ENCODE measurements at regions not wholly inside any gene's neighbourhood (a gene's known extent, or its start where the extent isn't known, plus 50 kb on each side); places are given as distances from the start of the nearest gene placed in this dataset.

DNA sequence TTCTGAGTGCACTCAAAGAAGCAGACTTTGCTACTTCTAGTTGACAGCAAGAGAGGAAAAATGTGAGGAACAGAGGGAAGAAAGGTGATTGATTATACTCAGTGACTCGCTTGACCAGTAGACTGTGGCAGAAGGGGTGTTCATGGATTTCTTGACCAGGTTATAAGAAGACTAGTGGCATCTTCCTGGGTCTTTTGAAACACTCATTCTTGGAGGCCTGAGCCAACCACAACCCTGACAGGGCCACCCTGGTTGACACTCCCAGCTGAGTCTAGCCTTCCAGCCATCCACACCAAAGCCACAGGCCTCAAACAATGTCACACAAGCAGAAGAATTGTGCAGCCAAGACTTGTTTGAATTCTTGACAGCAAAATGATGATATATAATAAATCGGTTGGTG, 366.3 kb downstream of the SS18 start:
- no peak for DNase-seq (ENCODE audit: low read depth)
- H3K4me3 ChIP-seq (ENCODE audit: low read length), result no peak overlapping the region
- TF ChIP-seq CTCF (conservative IDR thresholded peaks at IDR 0.05; ENCODE audit: low read length), result no peak

DNA sequence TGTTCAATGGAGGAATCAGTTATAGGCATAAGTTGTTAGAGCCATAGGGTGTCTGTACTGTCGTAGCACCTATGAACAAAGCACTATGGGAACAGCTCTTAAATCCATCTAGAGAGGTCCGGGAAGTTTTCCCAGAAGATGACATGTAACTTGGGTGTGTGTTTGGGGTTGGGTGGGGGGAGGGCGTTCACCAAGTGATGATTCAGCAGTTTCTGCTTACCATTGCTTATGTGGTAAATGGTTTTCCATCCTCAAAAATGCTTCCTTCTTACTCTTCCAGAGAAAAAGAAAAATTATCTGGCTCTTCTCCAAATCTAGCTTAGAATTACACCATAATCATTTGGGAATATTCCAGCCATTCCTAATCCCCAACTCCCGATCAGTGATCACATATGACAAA, 361.1 kb upstream of the ZNF521 start:
- TF ChIP-seq CTCF (conservative IDR thresholded peaks at IDR 0.05; ENCODE audit: low read length), result no peak
- no peak for DNase-seq (ENCODE audit: low read depth)

DNA sequence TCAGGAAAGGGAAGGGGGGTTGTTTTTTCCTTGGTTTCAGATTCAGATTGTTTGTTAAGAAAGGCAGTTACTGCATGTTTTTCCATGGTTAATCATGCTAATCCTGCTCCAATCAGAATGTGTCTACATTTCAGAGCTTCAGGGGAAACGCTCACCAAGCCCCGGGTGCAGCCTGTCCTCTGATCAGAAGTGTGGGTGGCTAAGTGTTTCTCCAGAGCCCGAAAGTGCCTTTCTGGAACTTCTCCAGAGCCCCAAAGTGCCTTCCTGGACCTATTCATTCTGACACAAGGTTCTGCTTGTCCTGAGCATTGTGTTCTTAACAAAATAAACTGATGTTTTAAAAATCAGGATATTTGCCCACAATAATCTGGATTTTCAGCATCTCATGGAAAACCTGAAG, 359.0 kb upstream of the ZNF521 start:
- no peak for TF ChIP-seq CTCF (conservative IDR thresholded peaks at IDR 0.05; ENCODE audit: low read length)
- H3K4me3 ChIP-seq (ENCODE audit: low read length), result no peak overlapping the region
- no peak for DNase-seq (ENCODE audit: low read depth)

More for the DNA sequence above, 361.1 kb upstream of the ZNF521 start:
- no peak overlapping the region for H3K4me3 ChIP-seq (ENCODE audit: low read length)

GRCh38 chr18:25705650-25706049, 353.7 kb upstream of the ZNF521 start:
- TF ChIP-seq CTCF (conservative IDR thresholded peaks at IDR 0.05; ENCODE audit: low read length), result no peak
- H3K4me3 ChIP-seq (ENCODE audit: low read length), result no peak overlapping the region
- DNase-seq (ENCODE audit: low read depth), result no peak

DNA sequence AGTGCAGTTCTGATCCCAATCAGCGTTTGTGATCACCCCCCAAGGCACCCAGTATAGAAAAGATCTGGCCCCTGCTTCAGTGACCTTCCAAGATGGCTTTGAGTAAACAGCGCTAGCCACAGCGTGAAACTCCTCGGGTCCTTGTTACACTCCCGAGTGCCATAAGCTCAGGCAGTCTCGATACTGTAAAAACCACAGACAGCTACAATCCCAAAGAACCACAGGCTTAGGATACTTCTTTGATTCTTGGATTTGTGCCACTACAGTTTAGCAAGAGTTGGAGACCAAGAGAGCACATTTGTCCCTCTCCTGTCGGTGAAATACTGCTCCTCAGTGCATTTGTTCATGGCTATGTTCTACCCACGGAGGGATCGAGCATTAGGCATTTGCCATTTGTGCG, 352.5 kb upstream of the ZNF521 start:
- no peak for TF ChIP-seq CTCF (conservative IDR thresholded peaks at IDR 0.05; ENCODE audit: low read length)
- no peak overlapping the region for H3K4me3 ChIP-seq (ENCODE audit: low read length)
- DNase-seq (ENCODE audit: low read depth), result no peak

GRCh38 chr18:25704071-25704470, 352.1 kb upstream of the ZNF521 start:
- no peak for DNase-seq (ENCODE audit: low read depth)
- no peak overlapping the region for H3K4me3 ChIP-seq (ENCODE audit: low read length)
- no peak for TF ChIP-seq CTCF (conservative IDR thresholded peaks at IDR 0.05; ENCODE audit: low read length)

- no peak for TF ChIP-seq CTCF (conservative IDR thresholded peaks at IDR 0.05; ENCODE audit: low read length)
- DNase-seq (ENCODE audit: low read depth), result no peak
- H3K4me3 ChIP-seq (ENCODE audit: low read length), result no peak overlapping the region
These were observed 349.9 kb upstream of the ZNF521 start for GRCh38 chr18:25701821-25702220.

All from AG10803 (cell line).